ENCODE measurements at regions not wholly inside any gene's neighbourhood (a gene's known extent, or its start where the extent isn't known, plus 50 kb on each side); places are given as distances from the start of the nearest gene placed in this dataset.

- BruUV-seq (replicated peaks) = no TSS peak
- no peak for DNase-seq (ENCODE audit: extremely low read depth in 1 of 4, low spot score in 3 of 4)
- no peak overlapping the region for H3K4me3 ChIP-seq
- no peaks in the 10 kb centered on the region for H3K27me3 ChIP-seq (ENCODE audit: control insufficient read depth in 2 of 2, insufficient read depth in 2 of 2, low read length in 2 of 2)
- ChIA-PET POLR2A (no interaction called here), CTCF (ENCODE audit: low intra/inter-chr PET ratio) (no interaction called here)
- H3K36me3 ChIP-seq (ENCODE audit: control insufficient read depth, insufficient read depth, low read length) = no peaks in the 10 kb centered on the region
- 4% methylated on average over 2 of the region's 2 CpGs for WGBS (ENCODE audit: insufficient coverage, low coverage, missing lambda C conversion rate)
- H3K27ac ChIP-seq (ENCODE audit: extremely low read depth, low read depth, low read length) = no peak overlapping the region
- no peak overlapping the region for H3K4me2 ChIP-seq (ENCODE audit: insufficient read depth, low read length)
- no peak overlapping the region for H2AFZ ChIP-seq (ENCODE audit: low read depth, low read length)
- ATAC-seq = no peak
- intact Hi-C loops (cut with micrococcal nuclease) (no loop called here), in situ Hi-C loops (cut with MboI) (no loop called here)
- TF ChIP-seq RNF219 (CRISPR knock-in tag; IDR thresholded peaks at IDR 0.05) (no peak), RBM39 (optimal IDR thresholded peaks at IDR 0.05; ENCODE audit: low read depth, low read length) (no peak), E2F4 (CRISPR knock-in tag; IDR thresholded peaks at IDR 0.05; ENCODE audit: low read depth) (no peak), ZNF280A (IDR thresholded peaks at IDR 0.05; ENCODE audit: low read depth, partially characterized antibody) (no peak), ZNF561 (CRISPR knock-in tag; conservative IDR thresholded peaks at IDR 0.05) (no peak), ZNF277 (CRISPR knock-in tag; IDR thresholded peaks at IDR 0.05; ENCODE audit: borderline replicate concordance) (no peak), ZNF133 (CRISPR knock-in tag; IDR thresholded peaks at IDR 0.05) (no peak)
- no peak overlapping the region for H3K9ac ChIP-seq (ENCODE audit: insufficient read depth in 1 of 2, low read depth in 2 of 2, low read length in 2 of 2)
- no peak for FAIRE-seq
- H3K9me3 ChIP-seq (replicated peaks; ENCODE audit: control insufficient read depth, insufficient read depth, low read depth, low read length) = no peaks in the 10 kb centered on the region
- no peaks in the 10 kb centered on the region for H4K20me1 ChIP-seq (replicated peaks; ENCODE audit: control insufficient read depth, insufficient read depth, low read length)
- H3K4me1 ChIP-seq (replicated peaks in 1 of 2; ENCODE audit: control insufficient read depth in 2 of 2, insufficient read depth in 2 of 2, low read length in 2 of 2) = peaks cover 0 to 3% of the 10 kb centered on the region in 2 experiments; a peak in 1 of 5 replicates
- H3K79me2 ChIP-seq (ENCODE audit: control insufficient read depth, insufficient read depth, low read length) = no peaks in the 10 kb centered on the region
- H3K9me1 ChIP-seq (ENCODE audit: control insufficient read depth, insufficient read depth, low read length) = no peaks in the 10 kb centered on the region
These were observed 492.2 kb downstream of the CCSER2 start for GRCh38 chr10:84820596-84820995.

All from K562 (cell line).